Psoas muscle (tissue), 7 donors: ENCODE measurements at regions not wholly inside any gene's neighbourhood (a gene's known extent, or its start where the extent isn't known, plus 50 kb on each side); places are given as distances from the start of the nearest gene placed in this dataset.

ENCODE experiments used
- ATAC-seq, 4 donors: fragments of 200-7000 bp; cut with Tn5 transposase; one replicate each; pipeline ENCODE4 v1.9.1; 2020; ENCODE audit warnings: moderate library complexity in 3 of 4, mild to moderate bottlenecking in 2 of 4
- DNase-seq, 2 donors: peaks; one replicate each; pipeline ENCODE4 v3.0.0-alpha.2; 2020
- H3K27ac ChIP-seq: fragments of 200-600 bp; one replicate; pipeline ENCODE4 v1.8.0; 2022
- H3K27me3 ChIP-seq, 3 donors: fragments of 200-600 bp in 1 of 3; one replicate each; pipeline versions ENCODE4 v1.6.1 to v1.8.0; 2013 to 2022; ENCODE audit warnings: low read length in 2 of 3, mild to moderate bottlenecking in 2 of 3, moderate library complexity in 1 of 3; ENCODE audit not compliant: insufficient read depth in 3 of 3
- H3K36me3 ChIP-seq, 2 donors: fragments of 200-600 bp in 1 of 2; one replicate each; pipeline versions ENCODE4 v1.6.1 to v1.8.0; 2013 to 2022; ENCODE audit warnings: low read depth in 1 of 2, mild to moderate bottlenecking in 1 of 2, moderate library complexity in 1 of 2; ENCODE audit not compliant: insufficient read depth in 1 of 2
- H3K4me1 ChIP-seq: fragments of 200-600 bp; one replicate; pipeline ENCODE4 v1.8.0; 2022
- H3K4me3 ChIP-seq: fragments of 200-600 bp; one replicate; pipeline ENCODE4 v1.8.0; 2022; ENCODE audit warnings: mild to moderate bottlenecking
- H3K9me3 ChIP-seq: fragments of 200-600 bp; one replicate; pipeline ENCODE4 v1.8.0; 2022
- CTCF ChIP-seq: fragments of 200-600 bp; IDR thresholded peaks from one replicate; pipeline ENCODE4 v1.8.0; 2022; ENCODE audit warnings: antibody characterized with exemption
- WGBS, 3 donors: extraction: QIAGEN DNeasy Blood & Tissue Kit; methylation state at CpG; one replicate each; pipeline versions ENCODE4 v1.1.6 to v1.1.7; 2013; 5-methylcytosine and 5-hydroxymethylcytosine counted together
- intact Hi-C, 2 donors: fragments of 100-400 bp; cut with DNase I; formaldehyde crosslinking; loops; one replicate each; pipeline versions ENCODE4 v1.11.0 to v1.14.2; 2022
- donor health status: healthy with polysubstance abuse.
- donor health status: DM: no; HTN: no; CAD: no; lungs with moderate emphysema.
- donor health status: Bipolar disorder and iron deficiency.
- donor health status: healthy.
- donor health status: DM: yes; HTN: yes; CAD: no.
- donor health status: DM: no; HTN: no; CAD: no.
- donor health status: DM: yes; HTN: yes; CAD: no.

DNA sequence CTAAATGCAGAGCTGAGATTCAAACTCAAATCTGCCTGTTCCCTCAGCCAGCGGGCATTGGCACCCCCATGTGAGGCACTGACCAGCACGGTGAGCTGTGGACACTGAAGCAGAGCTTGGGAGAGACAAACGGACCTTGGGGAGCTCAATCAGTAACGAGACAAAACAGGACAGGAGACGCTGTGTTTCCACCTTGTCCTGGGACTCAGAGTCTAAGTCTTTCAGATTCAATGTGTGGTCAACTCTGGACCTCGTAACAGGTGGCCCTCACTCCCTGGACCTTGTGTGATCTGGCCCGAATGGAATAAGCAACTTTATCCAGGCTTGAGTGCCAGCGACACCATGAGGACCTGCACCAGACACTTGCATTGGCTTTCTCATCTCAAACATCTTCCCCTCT is 232.5 kb downstream of the UACA start:
- DNase-seq (no peak), ATAC-seq (no peak)
- intact Hi-C loops = no loop called here
- 60 to 74% (median 70%) methylated on average over 8 of the region's 8 CpGs for WGBS, 3 donors
- no peaks in the 10 kb centered on the region for H3K9me3 ChIP-seq
- H3K4me3 ChIP-seq = no peak overlapping the region
- TF ChIP-seq CTCF = no peak
- no peaks in the 10 kb centered on the region for H3K27me3 ChIP-seq
- no peaks in the 10 kb centered on the region for H3K4me1 ChIP-seq
- H3K27ac ChIP-seq = no peak overlapping the region
- no peaks in the 10 kb centered on the region for H3K36me3 ChIP-seq

DNA sequence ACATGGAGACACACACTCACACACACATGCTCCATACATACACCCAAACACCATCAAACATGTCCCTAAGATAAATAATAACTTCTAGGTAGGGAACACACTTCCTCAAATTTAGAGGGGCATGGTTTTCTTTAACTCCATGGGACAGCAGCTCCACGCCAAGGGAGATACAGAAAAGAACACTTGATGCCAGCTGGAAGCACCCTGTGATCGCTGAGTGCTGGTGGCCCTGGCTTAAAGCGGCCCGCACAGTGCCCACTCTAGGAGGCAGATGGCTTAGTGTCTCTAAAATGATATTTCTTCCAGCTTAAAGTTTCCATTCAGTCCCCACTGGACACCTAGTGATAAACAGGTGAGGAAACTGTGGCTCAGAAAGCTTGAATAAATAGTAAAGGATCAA is 232.9 kb downstream of the UACA start:
- H3K9me3 ChIP-seq = no peaks in the 10 kb centered on the region
- no peak for TF ChIP-seq CTCF
- intact Hi-C loops = no loop called here
- DNase-seq = no peak
- WGBS, 3 donors = 40 to 61% (median 49%) methylated on average over 4 of the region's 4 CpGs
- no peak overlapping the region for H3K27ac ChIP-seq
- H3K36me3 ChIP-seq = no peaks in the 10 kb centered on the region
- H3K4me3 ChIP-seq = no peak overlapping the region
- no peaks in the 10 kb centered on the region for H3K27me3 ChIP-seq
- no peak for ATAC-seq
- no peaks in the 10 kb centered on the region for H3K4me1 ChIP-seq

DNA sequence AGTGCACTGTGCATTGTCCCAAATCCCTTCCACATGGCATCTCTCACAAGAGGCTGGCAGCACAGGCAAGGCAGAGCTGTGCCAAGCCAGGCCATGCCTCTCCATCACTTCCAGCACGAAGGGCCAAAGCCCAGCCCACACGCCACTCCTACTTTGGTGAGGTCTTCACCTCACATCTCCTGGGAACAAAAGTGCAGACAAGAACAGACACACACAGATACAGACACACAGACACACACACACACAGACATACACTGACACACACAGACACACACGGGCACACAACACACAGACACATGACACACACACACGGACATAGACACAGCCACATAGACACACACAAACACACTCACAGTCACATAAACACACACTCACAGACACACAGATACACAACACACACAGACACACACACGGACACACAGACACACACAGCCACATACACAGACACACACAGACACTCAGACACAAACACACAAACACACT is 233.3 kb downstream of the UACA start:
- no peaks in the 10 kb centered on the region for H3K9me3 ChIP-seq
- no peak overlapping the region for H3K27ac ChIP-seq
- 69 to 73% (median 69%) methylated on average over 5 of the region's 5 CpGs for WGBS, 3 donors
- no peak for TF ChIP-seq CTCF
- H3K27me3 ChIP-seq = no peaks in the 10 kb centered on the region
- intact Hi-C loops = no loop called here
- no peak for ATAC-seq
- H3K4me3 ChIP-seq = no peak overlapping the region
- no peaks in the 10 kb centered on the region for H3K4me1 ChIP-seq
- no peak for DNase-seq
- no peaks in the 10 kb centered on the region for H3K36me3 ChIP-seq

DNA sequence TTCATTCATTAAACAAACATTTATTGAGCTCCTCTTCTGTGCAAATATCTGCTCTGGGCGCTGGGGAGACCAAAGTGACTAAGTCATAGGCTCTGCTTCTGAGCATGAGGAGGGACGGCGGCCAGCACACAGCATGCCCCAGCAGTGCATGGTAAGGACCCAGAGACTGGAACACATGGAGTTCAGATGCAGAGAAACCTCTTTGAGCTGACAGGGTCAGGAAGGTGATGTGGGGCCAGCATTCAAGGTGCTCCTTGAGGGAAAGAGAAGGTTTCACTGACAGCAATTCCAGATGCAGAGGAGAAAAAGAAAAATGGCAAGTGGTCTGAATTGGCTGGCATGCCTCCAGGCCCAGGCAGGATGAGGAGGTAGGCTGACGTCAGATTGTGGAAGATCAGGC is 234.5 kb downstream of the UACA start:
- TF ChIP-seq CTCF = no peak
- no peak overlapping the region for H3K4me3 ChIP-seq
- 80 to 91% (median 85%) methylated on average over 4 of the region's 4 CpGs for WGBS, 3 donors

GRCh38 chr15:70528270-70528706 is 235.1 kb downstream of the UACA start:
- no peak for TF ChIP-seq CTCF
- WGBS, 3 donors = 80 to 85% (median 83%) methylated on average over 6 of the region's 6 CpGs
- no peaks in the 10 kb centered on the region for H3K36me3 ChIP-seq
- no peak overlapping the region for H3K27ac ChIP-seq
- no peak for ATAC-seq
- no peak overlapping the region for H3K4me3 ChIP-seq
- DNase-seq = no peak
- intact Hi-C loops = no loop called here
- no peaks in the 10 kb centered on the region for H3K27me3 ChIP-seq
- H3K4me1 ChIP-seq = no peaks in the 10 kb centered on the region
- H3K9me3 ChIP-seq = no peaks in the 10 kb centered on the region

More for the DNA sequence above, 234.5 kb downstream of the UACA start:
- Histone ChIP-seq H3K9me3 (no peaks in the 10 kb centered on the region), H3K27me3 (no peaks in the 10 kb centered on the region), H3K27ac (no peak overlapping the region), H3K36me3 (no peaks in the 10 kb centered on the region), H3K4me1 (no peaks in the 10 kb centered on the region)
- ATAC-seq (no peak), DNase-seq (no peak)
- intact Hi-C loops = no loop called here
